OCI-LY3 (cell line): ENCODE measurements at regions not wholly inside any gene's neighbourhood (a gene's known extent, or its start where the extent isn't known, plus 50 kb on each side); places are given as distances from the start of the nearest gene placed in this dataset.

Experiments
- H2AFZ ChIP-seq: fragments of 200-600, 300-600 bp; shearing (Covaris generic); 2 replicates; pipeline ENCODE4 v1.6.0; 2014; ENCODE audit warnings: antibody characterized with exemption, low read depth, low read length
- H3K27ac ChIP-seq: fragments of 200-600, 300-600 bp; sonication (generic); 2 replicates; pipeline ENCODE4 v1.5.1; 2014; ENCODE audit warnings: mild to moderate bottlenecking, low read length, moderate library complexity, mixed read lengths
- H3K27me3 ChIP-seq: fragments of 200-600, 300-600 bp; sonication (generic); 2 replicates; pipeline ENCODE4 v1.6.1; 2014; ENCODE audit warnings: low read depth, low read length, mixed read lengths
- H3K36me3 ChIP-seq: fragments of 200-600, 300-600 bp; sonication (generic); replicated peaks from 2 replicates; pipeline ENCODE3; 2014; ENCODE audit warnings: low read depth, low read length, mixed read lengths
- H3K4me1 ChIP-seq: fragments of 300-600, 200-600 bp; sonication (generic); 2 replicates; pipeline ENCODE4 v1.6.1; 2014; ENCODE audit warnings: low read length, mixed read lengths
- H3K4me2 ChIP-seq: fragments of 200-600, 300-600 bp; sonication (generic); 2 replicates; pipeline ENCODE4 v1.6.1; 2014; ENCODE audit warnings: low read length, mixed read lengths
- H3K4me3 ChIP-seq: fragments of 300-600, 200-600 bp; sonication (generic); 2 replicates; pipeline ENCODE4 v1.5.1; 2014; ENCODE audit warnings: antibody characterized with exemption, mild to moderate bottlenecking, low read length, moderate library complexity
- H3K79me2 ChIP-seq: fragments of 300-600, 200-600 bp; shearing (Covaris generic); 2 replicates; pipeline ENCODE4 v1.6.1; 2014; ENCODE audit warnings: mild to moderate bottlenecking, low read length, mixed read lengths
- H3K9ac ChIP-seq: fragments of 300-600, 200-600 bp; shearing (Covaris generic); 2 replicates; pipeline ENCODE4 v1.6.0; 2014; ENCODE audit warnings: mild to moderate bottlenecking, low read length, moderate library complexity
- H3K9me3 ChIP-seq: fragments of 200-600, 300-600 bp; shearing (Covaris generic); 2 replicates; pipeline ENCODE4 v1.6.1; 2014; ENCODE audit warnings: low read length, mixed read lengths; ENCODE audit not compliant: insufficient read depth
- H4K20me1 ChIP-seq: fragments of 200-600, 300-600 bp; sonication (generic); 2 replicates; pipeline ENCODE4 v1.6.1; 2016; ENCODE audit warnings: low read length, mixed read lengths; ENCODE audit not compliant: insufficient read depth
- CTCF ChIP-seq: fragments of 200-600, 300-600 bp; sonication (generic); IDR thresholded peaks from 2 replicates; pipeline ENCODE4 v1.5.1; 2014; ENCODE audit warnings: antibody characterized with exemption, low read length, low read depth
- EZH2phosphoT487 ChIP-seq: fragments of 200-600 bp; shearing (Covaris generic); IDR thresholded peaks from 2 replicates; pipeline ENCODE4 v1.6.1; 2018; ENCODE audit warnings: antibody characterized with exemption, mixed run types, low read depth

- Histone ChIP-seq H3K4me1 (no peaks in the 10 kb centered on the region), H3K27ac (no peak overlapping the region), H3K9me3 (no peaks in the 10 kb centered on the region), H3K27me3 (peaks cover 24% of the 10 kb centered on the region), H3K4me3 (no peak overlapping the region), H3K79me2 (no peaks in the 10 kb centered on the region), H3K4me2 (no peak overlapping the region), H3K9ac (no peak overlapping the region), H3K36me3 (no peaks in the 10 kb centered on the region), H4K20me1 (no peaks in the 10 kb centered on the region), H2AFZ (no peak overlapping the region)
- TF ChIP-seq EZH2phosphoT487 (no peak), CTCF (no peak)
These were observed 59.9 kb upstream of the XPA start for GRCh38 chr9:97756991-97757390.

- H3K79me2 ChIP-seq: no peaks in the 10 kb centered on the region
- no peaks in the 10 kb centered on the region for H4K20me1 ChIP-seq
- H3K27ac ChIP-seq: no peak overlapping the region
- H3K27me3 ChIP-seq: peaks cover 22% of the 10 kb centered on the region
- H3K9me3 ChIP-seq: no peaks in the 10 kb centered on the region
- H2AFZ ChIP-seq: no peak overlapping the region
- H3K9ac ChIP-seq: no peak overlapping the region
- H3K4me1 ChIP-seq: no peaks in the 10 kb centered on the region
- no peak for TF ChIP-seq EZH2phosphoT487
- TF ChIP-seq CTCF: no peak
- H3K36me3 ChIP-seq: no peaks in the 10 kb centered on the region
- no peak overlapping the region for H3K4me2 ChIP-seq
- no peak overlapping the region for H3K4me3 ChIP-seq
These were observed 61.3 kb upstream of the XPA start for GRCh38 chr9:97758334-97758916.

- Histone ChIP-seq H2AFZ (no peak overlapping the region), H3K4me1 (no peaks in the 10 kb centered on the region), H3K79me2 (no peaks in the 10 kb centered on the region), H3K9me3 (no peaks in the 10 kb centered on the region), H4K20me1 (no peaks in the 10 kb centered on the region), H3K9ac (no peak overlapping the region), H3K27me3 (peaks cover 16% of the 10 kb centered on the region), H3K4me3 (no peak overlapping the region), H3K27ac (no peak overlapping the region), H3K4me2 (no peak overlapping the region), H3K36me3 (no peaks in the 10 kb centered on the region)
- TF ChIP-seq CTCF (no peak), EZH2phosphoT487 (no peak)
These were observed 62.6 kb upstream of the XPA start for GRCh38 chr9:97759581-97760288.

- no peak overlapping the region for H3K9ac ChIP-seq
- no peak overlapping the region for H3K4me3 ChIP-seq
- H3K9me3 ChIP-seq: no peaks in the 10 kb centered on the region
- no peaks in the 10 kb centered on the region for H4K20me1 ChIP-seq
- H2AFZ ChIP-seq: no peak overlapping the region
- no peaks in the 10 kb centered on the region for H3K4me1 ChIP-seq
- H3K27ac ChIP-seq: no peak overlapping the region
- H3K27me3 ChIP-seq: peaks cover 16% of the 10 kb centered on the region
- H3K4me2 ChIP-seq: no peak overlapping the region
- H3K36me3 ChIP-seq: no peaks in the 10 kb centered on the region
- no peak for TF ChIP-seq CTCF
- no peak for TF ChIP-seq EZH2phosphoT487
- no peaks in the 10 kb centered on the region for H3K79me2 ChIP-seq
These were observed 64.0 kb upstream of the XPA start for GRCh38 chr9:97761056-97761598.
